SK-N-SH treated with all-trans-retinoic acid at 6 μM for 48 hours (cell line): ENCODE measurements at regions not wholly inside any gene's neighbourhood (a gene's known extent, or its start where the extent isn't known, plus 50 kb on each side); places are given as distances from the start of the nearest gene placed in this dataset.

Experiments used
- ATAC-seq: fragments of 200-7000 bp; cut with Tn5 transposase; 3 replicates; pipeline ENCODE4 v1.9.1; 2020; ENCODE audit warnings: mild to moderate bottlenecking, moderate library complexity
- ARNTL ChIP-seq: fragments of 450-650 bp; formaldehyde crosslinking; IDR thresholded peaks from 2 replicates; pipeline ENCODE4 v1.5.0; 2020; ENCODE audit warnings: low read depth, mild to moderate bottlenecking, moderate library complexity, borderline replicate concordance
- BACH2 ChIP-seq: fragments of 250-450 bp; sonication (Bioruptor Pico); IDR thresholded peaks from 2 replicates; pipeline ENCODE4 v1.9.0; 2021; ENCODE audit warnings: mild to moderate bottlenecking, borderline replicate concordance
- CSDC2 ChIP-seq: fragments of 250-450 bp; sonication (Bioruptor Pico); IDR thresholded peaks from 2 replicates; pipeline ENCODE4 v1.5.0; 2020; ENCODE audit warnings: mild to moderate bottlenecking, moderate library complexity
- ESRRG ChIP-seq: fragments of 250-450 bp; sonication (Bioruptor Pico); IDR thresholded peaks from 2 replicates; pipeline ENCODE4 v1.6.1; 2021; ENCODE audit warnings: mild to moderate bottlenecking
- ISL1 ChIP-seq: fragments of 250-450 bp; sonication (Bioruptor Pico); IDR thresholded peaks from 2 replicates; pipeline ENCODE4 v2.1.2; 2022; ENCODE audit warnings: mild to moderate bottlenecking, moderate library complexity
- OSR1 ChIP-seq: fragments of 250-450 bp; sonication (Bioruptor Pico); IDR thresholded peaks from 2 replicates; pipeline ENCODE4 v1.8.0; 2022; ENCODE audit warnings: moderate library complexity, mild to moderate bottlenecking, inconsistent platforms
- RARB ChIP-seq: fragments of 250-450 bp; sonication (Bioruptor Pico); IDR thresholded peaks from 2 replicates; pipeline ENCODE4 v1.8.0; 2021; ENCODE audit warnings: mild to moderate bottlenecking, moderate library complexity
- SNAI2 ChIP-seq: fragments of 250-450 bp; sonication (Bioruptor Pico); IDR thresholded peaks from 2 replicates; pipeline ENCODE4 v1.5.0; 2020; ENCODE audit warnings: mild to moderate bottlenecking, moderate library complexity
- TCF4 ChIP-seq: fragments of 250-450 bp; sonication (Bioruptor Pico); IDR thresholded peaks from 2 replicates; pipeline ENCODE4 v1.8.0; 2021; ENCODE audit warnings: mild to moderate bottlenecking, moderate library complexity, borderline replicate concordance
- TOX ChIP-seq: fragments of 250-450 bp; sonication (Bioruptor Pico); IDR thresholded peaks from 2 replicates; pipeline ENCODE4 v1.8.0; 2021; ENCODE audit warnings: mild to moderate bottlenecking, moderate library complexity, borderline replicate concordance
- ZC3H10 ChIP-seq: fragments of 250-450 bp; sonication (Bioruptor Pico); IDR thresholded peaks from 2 replicates; pipeline ENCODE4 v1.5.1; 2021; ENCODE audit warnings: mild to moderate bottlenecking, moderate library complexity
- ZFP3 ChIP-seq: fragments of 250-450 bp; sonication (Bioruptor Pico); IDR thresholded peaks from 2 replicates; pipeline ENCODE4 v1.5.0; 2020; ENCODE audit warnings: mild to moderate bottlenecking, moderate library complexity
- ZFP30 ChIP-seq: fragments of 450-650 bp; formaldehyde crosslinking; IDR thresholded peaks from 2 replicates; pipeline ENCODE4 v1.5.0; 2022; ENCODE audit warnings: mild to moderate bottlenecking, moderate library complexity
- ZNF565 ChIP-seq: fragments of 450-650 bp; formaldehyde crosslinking; conservative IDR thresholded peaks from 2 replicates; pipeline ENCODE4 v1.5.0; 2020; ENCODE audit warnings: low read depth, mild to moderate bottlenecking, moderate library complexity
- ZNF8 ChIP-seq: fragments of 450-650 bp; formaldehyde crosslinking; IDR thresholded peaks from 2 replicates; pipeline ENCODE4 v1.5.0; 2020; ENCODE audit warnings: mild to moderate bottlenecking, moderate library complexity
- TF ChIP-seq, protein P1 (sequence below): fragments of 250-450 bp; sonication (Bioruptor Pico); IDR thresholded peaks from 2 replicates; pipeline ENCODE4 v1.5.1; 2020; ENCODE audit warnings: low read depth, mild to moderate bottlenecking, moderate library complexity
- TF ChIP-seq, protein P2 (sequence below): fragments of 250-450 bp; sonication (Bioruptor Pico); IDR thresholded peaks from 2 replicates; pipeline ENCODE4 v1.5.1; 2021; ENCODE audit warnings: mild to moderate bottlenecking, moderate library complexity
- TF ChIP-seq, protein P3 (sequence below): fragments of 250-450 bp; sonication (Bioruptor Pico); IDR thresholded peaks from 2 replicates; pipeline ENCODE4 v1.8.0; 2021; ENCODE audit warnings: low read depth, mild to moderate bottlenecking, moderate library complexity, borderline replicate concordance
- TF ChIP-seq, protein P4 (sequence below): fragments of 250-450 bp; sonication (Bioruptor Pico); IDR thresholded peaks from 2 replicates; pipeline ENCODE4 v1.5.0; 2020; ENCODE audit warnings: mild to moderate bottlenecking, moderate library complexity
- TF ChIP-seq, protein P5 (sequence below): fragments of 250-450 bp; sonication (Bioruptor Pico); IDR thresholded peaks from 2 replicates; pipeline ENCODE4 v1.8.0; 2020; ENCODE audit warnings: mild to moderate bottlenecking, moderate library complexity, borderline replicate concordance

DNA sequence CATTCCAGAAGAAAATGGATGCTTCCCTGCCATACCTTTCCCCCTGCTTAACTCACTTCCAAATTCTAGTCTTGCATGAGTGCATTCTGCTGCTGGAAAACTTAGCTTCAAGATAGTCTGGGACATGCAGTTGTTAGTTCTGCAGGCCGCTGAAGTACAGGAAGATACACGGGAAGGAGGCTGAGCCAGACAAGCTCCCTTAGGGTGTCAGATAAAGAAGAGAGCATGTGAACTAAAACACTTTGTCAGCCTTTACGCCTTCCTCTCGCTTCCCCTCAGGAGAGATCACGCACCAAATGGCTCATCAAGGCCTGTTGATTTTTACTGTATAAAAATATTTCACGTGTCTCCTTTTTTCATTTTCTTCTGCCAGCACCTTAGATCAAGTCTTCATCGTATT lies 420.7 kb downstream of the INSC start:
- no peak for TF ChIP-seq TOX (CRISPR knock-in tag)
- TF ChIP-seq, protein P1, sequence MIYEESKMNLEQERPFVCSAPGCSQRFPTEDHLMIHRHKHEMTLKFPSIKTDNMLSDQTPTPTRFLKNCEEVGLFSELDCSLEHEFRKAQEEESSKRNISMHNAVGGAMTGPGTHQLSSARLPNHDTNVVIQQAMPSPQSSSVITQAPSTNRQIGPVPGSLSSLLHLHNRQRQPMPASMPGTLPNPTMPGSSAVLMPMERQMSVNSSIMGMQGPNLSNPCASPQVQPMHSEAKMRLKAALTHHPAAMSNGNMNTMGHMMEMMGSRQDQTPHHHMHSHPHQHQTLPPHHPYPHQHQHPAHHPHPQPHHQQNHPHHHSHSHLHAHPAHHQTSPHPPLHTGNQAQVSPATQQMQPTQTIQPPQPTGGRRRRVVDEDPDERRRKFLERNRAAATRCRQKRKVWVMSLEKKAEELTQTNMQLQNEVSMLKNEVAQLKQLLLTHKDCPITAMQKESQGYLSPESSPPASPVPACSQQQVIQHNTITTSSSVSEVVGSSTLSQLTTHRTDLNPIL (CRISPR knock-in tag), result no peak
- no peak for TF ChIP-seq ARNTL (CRISPR knock-in tag)
- TF ChIP-seq BACH2, result no peak
- TF ChIP-seq, protein P2, sequence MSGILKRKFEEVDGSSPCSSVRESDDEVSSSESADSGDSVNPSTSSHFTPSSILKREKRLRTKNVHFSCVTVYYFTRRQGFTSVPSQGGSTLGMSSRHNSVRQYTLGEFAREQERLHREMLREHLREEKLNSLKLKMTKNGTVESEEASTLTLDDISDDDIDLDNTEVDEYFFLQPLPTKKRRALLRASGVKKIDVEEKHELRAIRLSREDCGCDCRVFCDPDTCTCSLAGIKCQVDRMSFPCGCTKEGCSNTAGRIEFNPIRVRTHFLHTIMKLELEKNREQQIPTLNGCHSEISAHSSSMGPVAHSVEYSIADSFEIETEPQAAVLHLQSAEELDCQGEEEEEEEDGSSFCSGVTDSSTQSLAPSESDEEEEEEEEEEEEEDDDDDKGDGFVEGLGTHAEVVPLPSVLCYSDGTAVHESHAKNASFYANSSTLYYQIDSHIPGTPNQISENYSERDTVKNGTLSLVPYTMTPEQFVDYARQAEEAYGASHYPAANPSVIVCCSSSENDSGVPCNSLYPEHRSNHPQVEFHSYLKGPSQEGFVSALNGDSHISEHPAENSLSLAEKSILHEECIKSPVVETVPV (CRISPR knock-in tag), result no peak
- no peak for TF ChIP-seq ESRRG (CRISPR knock-in tag)
- no peak for TF ChIP-seq ZC3H10 (CRISPR knock-in tag)
- TF ChIP-seq, protein P3, sequence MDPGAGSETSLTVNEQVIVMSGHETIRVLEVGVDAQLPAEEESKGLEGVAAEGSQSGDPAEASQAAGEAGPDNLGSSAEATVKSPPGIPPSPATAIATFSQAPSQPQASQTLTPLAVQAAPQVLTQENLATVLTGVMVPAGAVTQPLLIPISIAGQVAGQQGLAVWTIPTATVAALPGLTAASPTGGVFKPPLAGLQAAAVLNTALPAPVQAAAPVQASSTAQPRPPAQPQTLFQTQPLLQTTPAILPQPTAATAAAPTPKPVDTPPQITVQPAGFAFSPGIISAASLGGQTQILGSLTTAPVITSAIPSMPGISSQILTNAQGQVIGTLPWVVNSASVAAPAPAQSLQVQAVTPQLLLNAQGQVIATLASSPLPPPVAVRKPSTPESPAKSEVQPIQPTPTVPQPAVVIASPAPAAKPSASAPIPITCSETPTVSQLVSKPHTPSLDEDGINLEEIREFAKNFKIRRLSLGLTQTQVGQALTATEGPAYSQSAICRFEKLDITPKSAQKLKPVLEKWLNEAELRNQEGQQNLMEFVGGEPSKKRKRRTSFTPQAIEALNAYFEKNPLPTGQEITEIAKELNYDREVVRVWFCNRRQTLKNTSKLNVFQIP (CRISPR knock-in tag), result no peak
- TF ChIP-seq RARB (CRISPR knock-in tag), result no peak
- no peak for TF ChIP-seq TCF4 (CRISPR knock-in tag)
- TF ChIP-seq CSDC2, result no peak
- TF ChIP-seq ZNF8, result no peak
- no peak for TF ChIP-seq ZFP3 (CRISPR knock-in tag)
- TF ChIP-seq, all 23 proteins: peak for 0
- no peak for ATAC-seq

DNA sequence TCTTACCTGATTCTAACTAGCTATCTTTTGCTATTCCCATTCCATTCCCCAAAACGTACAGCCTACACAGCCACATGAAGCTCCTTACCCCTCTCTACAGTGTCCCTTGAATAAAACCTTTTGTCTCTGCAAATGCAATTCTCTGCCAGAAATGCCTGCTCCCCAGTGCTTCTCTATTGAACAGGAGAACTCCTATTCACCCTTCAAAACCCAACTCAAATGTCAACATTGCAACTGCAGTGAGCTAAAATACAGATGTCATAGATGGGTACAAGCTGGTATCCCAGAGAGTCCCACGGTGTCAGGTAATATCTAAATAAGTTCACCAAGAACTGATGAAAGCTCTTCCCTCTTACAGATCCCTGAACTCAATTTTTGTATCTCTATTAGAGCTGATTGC lies 421.7 kb downstream of the INSC start:
- ATAC-seq, result no peak
- TF ChIP-seq ISL1 (CRISPR knock-in tag), result no peak
- peak; percentile 87; the same call in 1 of the 2 replicates for TF ChIP-seq ZFP3 (CRISPR knock-in tag)
- no peak for TF ChIP-seq OSR1 (CRISPR knock-in tag)

DNA sequence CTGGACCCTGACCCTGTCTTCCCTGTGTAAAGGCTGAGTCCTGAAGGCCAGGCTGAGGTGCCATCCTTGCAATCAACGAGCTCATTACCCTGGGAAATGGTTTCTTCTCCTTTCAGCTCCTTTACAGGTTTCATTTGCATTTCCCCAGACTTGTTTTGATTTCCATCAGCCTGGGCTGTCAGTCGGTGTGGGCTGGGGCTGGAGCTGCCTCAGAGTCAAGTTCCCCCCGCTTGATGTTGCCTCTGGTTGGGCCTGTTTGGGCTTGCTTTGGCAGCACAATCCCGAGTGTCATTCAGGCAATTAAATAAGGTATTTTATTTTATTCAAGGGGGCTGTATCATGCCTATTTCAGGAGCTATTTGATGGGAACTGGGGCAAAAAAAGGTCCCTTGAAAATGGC lies 424.9 kb downstream of the INSC start:
- TF ChIP-seq ZFP30 (CRISPR knock-in tag) (no peak), SNAI2 (CRISPR knock-in tag) (no peak), ZC3H10 (CRISPR knock-in tag) (no peak), ZNF565 (CRISPR knock-in tag) (no peak), CSDC2 (no peak), OSR1 (CRISPR knock-in tag) (no peak), RARB (CRISPR knock-in tag) (no peak), ISL1 (CRISPR knock-in tag) (no peak), ESRRG (CRISPR knock-in tag) (no peak), BACH2 (no peak), ZFP3 (CRISPR knock-in tag) (no peak)
- TF ChIP-seq, protein P3 (CRISPR knock-in tag), result no peak
- TF ChIP-seq, protein P2 (CRISPR knock-in tag), result no peak
- TF ChIP-seq, protein P4, sequence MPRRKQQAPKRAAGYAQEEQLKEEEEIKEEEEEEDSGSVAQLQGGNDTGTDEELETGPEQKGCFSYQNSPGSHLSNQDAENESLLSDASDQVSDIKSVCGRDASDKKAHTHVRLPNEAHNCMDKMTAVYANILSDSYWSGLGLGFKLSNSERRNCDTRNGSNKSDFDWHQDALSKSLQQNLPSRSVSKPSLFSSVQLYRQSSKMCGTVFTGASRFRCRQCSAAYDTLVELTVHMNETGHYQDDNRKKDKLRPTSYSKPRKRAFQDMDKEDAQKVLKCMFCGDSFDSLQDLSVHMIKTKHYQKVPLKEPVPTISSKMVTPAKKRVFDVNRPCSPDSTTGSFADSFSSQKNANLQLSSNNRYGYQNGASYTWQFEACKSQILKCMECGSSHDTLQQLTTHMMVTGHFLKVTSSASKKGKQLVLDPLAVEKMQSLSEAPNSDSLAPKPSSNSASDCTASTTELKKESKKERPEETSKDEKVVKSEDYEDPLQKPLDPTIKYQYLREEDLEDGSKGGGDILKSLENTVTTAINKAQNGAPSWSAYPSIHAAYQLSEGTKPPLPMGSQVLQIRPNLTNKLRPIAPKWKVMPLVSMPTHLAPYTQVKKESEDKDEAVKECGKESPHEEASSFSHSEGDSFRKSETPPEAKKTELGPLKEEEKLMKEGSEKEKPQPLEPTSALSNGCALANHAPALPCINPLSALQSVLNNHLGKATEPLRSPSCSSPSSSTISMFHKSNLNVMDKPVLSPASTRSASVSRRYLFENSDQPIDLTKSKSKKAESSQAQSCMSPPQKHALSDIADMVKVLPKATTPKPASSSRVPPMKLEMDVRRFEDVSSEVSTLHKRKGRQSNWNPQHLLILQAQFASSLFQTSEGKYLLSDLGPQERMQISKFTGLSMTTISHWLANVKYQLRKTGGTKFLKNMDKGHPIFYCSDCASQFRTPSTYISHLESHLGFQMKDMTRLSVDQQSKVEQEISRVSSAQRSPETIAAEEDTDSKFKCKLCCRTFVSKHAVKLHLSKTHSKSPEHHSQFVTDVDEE (CRISPR knock-in tag), result no peak
- TF ChIP-seq, protein P5, sequence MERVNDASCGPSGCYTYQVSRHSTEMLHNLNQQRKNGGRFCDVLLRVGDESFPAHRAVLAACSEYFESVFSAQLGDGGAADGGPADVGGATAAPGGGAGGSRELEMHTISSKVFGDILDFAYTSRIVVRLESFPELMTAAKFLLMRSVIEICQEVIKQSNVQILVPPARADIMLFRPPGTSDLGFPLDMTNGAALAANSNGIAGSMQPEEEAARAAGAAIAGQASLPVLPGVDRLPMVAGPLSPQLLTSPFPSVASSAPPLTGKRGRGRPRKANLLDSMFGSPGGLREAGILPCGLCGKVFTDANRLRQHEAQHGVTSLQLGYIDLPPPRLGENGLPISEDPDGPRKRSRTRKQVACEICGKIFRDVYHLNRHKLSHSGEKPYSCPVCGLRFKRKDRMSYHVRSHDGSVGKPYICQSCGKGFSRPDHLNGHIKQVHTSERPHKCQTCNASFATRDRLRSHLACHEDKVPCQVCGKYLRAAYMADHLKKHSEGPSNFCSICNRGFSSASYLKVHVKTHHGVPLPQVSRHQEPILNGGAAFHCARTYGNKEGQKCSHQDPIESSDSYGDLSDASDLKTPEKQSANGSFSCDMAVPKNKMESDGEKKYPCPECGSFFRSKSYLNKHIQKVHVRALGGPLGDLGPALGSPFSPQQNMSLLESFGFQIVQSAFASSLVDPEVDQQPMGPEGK (CRISPR knock-in tag), result no peak
- TF ChIP-seq, all 23 proteins: peak for 0
- no peak for ATAC-seq
